ENCODE measurements at regions not wholly inside any gene's neighbourhood (a gene's known extent, or its start where the extent isn't known, plus 50 kb on each side); places are given as distances from the start of the nearest gene placed in this dataset.

GRCh38 chr5:3000631-3001030, 249.2 kb upstream of the IRX2 start:
- TF ChIP-seq, protein P1, sequence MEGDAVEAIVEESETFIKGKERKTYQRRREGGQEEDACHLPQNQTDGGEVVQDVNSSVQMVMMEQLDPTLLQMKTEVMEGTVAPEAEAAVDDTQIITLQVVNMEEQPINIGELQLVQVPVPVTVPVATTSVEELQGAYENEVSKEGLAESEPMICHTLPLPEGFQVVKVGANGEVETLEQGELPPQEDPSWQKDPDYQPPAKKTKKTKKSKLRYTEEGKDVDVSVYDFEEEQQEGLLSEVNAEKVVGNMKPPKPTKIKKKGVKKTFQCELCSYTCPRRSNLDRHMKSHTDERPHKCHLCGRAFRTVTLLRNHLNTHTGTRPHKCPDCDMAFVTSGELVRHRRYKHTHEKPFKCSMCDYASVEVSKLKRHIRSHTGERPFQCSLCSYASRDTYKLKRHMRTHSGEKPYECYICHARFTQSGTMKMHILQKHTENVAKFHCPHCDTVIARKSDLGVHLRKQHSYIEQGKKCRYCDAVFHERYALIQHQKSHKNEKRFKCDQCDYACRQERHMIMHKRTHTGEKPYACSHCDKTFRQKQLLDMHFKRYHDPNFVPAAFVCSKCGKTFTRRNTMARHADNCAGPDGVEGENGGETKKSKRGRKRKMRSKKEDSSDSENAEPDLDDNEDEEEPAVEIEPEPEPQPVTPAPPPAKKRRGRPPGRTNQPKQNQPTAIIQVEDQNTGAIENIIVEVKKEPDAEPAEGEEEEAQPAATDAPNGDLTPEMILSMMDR (IDR thresholded peaks at IDR 0.05): no peak
- TF ChIP-seq ZFX (IDR thresholded peaks at IDR 0.05; ENCODE audit: borderline replicate concordance): no peak
